SJCRH30 (cell line): ENCODE measurements at regions not wholly inside any gene's neighbourhood (a gene's known extent, or its start where the extent isn't known, plus 50 kb on each side); places are given as distances from the start of the nearest gene placed in this dataset.
"Not testable (repeated sequence)": the region's sequence is repeated elsewhere in the genome, so short reads cannot be mapped to it uniquely, and the experiment has no call there.

ENCODE experiments used
- DNase-seq, 2 experiments: peaks; one replicate each; pipeline ENCODE4 v3.0.0-alpha.2; 2015 to 2020
- H3K27ac ChIP-seq: fragments of 250-450 bp; sonication (Bioruptor Pico); 2 replicates; pipeline ENCODE4 v1.5.1; 2020; ENCODE audit warnings: mild to moderate bottlenecking, moderate library complexity
- H3K27me3 ChIP-seq: fragments of 250-450 bp; sonication (Bioruptor Pico); 2 replicates; pipeline ENCODE4 v1.5.1; 2020; ENCODE audit warnings: mild to moderate bottlenecking, moderate library complexity
- H3K36me3 ChIP-seq: fragments of 250-450 bp; sonication (Bioruptor Pico); 2 replicates; pipeline ENCODE4 v1.5.1; 2020; ENCODE audit warnings: mild to moderate bottlenecking, moderate library complexity
- H3K4me1 ChIP-seq: fragments of 250-450 bp; sonication (Bioruptor Pico); 2 replicates; pipeline ENCODE4 v1.5.1; 2020; ENCODE audit warnings: mild to moderate bottlenecking, moderate library complexity
- H3K4me3 ChIP-seq: fragments of 250-450 bp; sonication (Bioruptor Pico); 2 replicates; pipeline ENCODE4 v1.5.1; 2020; ENCODE audit warnings: mild to moderate bottlenecking, moderate library complexity
- H3K9me3 ChIP-seq: fragments of 250-450 bp; sonication (Bioruptor Pico); replicated peaks from 2 replicates; pipeline ENCODE4 v1.5.1; 2020; ENCODE audit warnings: mild to moderate bottlenecking, moderate library complexity

- no peaks in the 10 kb centered on the region for H3K4me1 ChIP-seq
Measured at GRCh38 chr7:9071160-9071762, 637.9 kb downstream of the NXPH1 start.

GRCh38 chr7:9075774-9076173 lies 642.4 kb downstream of the NXPH1 start:
- H3K4me3 ChIP-seq, H3K36me3 ChIP-seq, H3K4me1 ChIP-seq, H3K27me3 ChIP-seq, H3K9me3 ChIP-seq, DNase-seq, H3K27ac ChIP-seq: not testable (repeated sequence)

More at GRCh38 chr7:9071160-9071762, 637.9 kb downstream of the NXPH1 start:
- no peak overlapping the region for H3K4me3 ChIP-seq
- no peaks in the 10 kb centered on the region for H3K36me3 ChIP-seq
- no peaks in the 10 kb centered on the region for H3K27me3 ChIP-seq
- no peak overlapping the region for H3K27ac ChIP-seq
- no peak for DNase-seq
- H3K9me3 ChIP-seq = no peaks in the 10 kb centered on the region; the same call in 1 of the 2 replicates

- Histone ChIP-seq H3K4me1 (no peaks in the 10 kb centered on the region), H3K4me3 (no peak overlapping the region), H3K36me3 (0 out of 2 replicates have a peak, but pooled peaks cover 2% of the 10 kb centered on the region), H3K9me3 (no peaks in the 10 kb centered on the region), H3K27me3 (no peaks in the 10 kb centered on the region), H3K27ac (no peak overlapping the region)
- no peak for DNase-seq
Measured at GRCh38 chr7:9082203-9082602, 648.8 kb downstream of the NXPH1 start.

DNA sequence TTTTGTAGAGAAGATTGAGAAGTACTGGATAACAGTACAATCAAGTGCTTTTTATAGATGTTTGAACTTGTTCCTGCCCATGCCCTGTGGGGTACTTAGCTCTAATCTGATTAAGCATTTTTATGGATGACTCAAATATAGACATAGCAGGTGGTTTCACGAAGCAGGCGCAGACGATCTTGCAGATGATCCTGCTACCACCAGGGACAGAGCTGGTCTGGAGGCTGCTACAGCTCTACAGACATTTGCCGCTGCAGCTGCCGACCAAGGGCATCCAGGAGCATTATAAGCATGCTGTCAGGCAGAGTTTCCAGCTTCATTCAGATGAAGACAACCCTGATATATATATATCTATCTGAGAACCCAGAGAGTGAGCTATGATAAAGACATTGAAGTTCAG lies 650.4 kb downstream of the NXPH1 start:
- no peaks in the 10 kb centered on the region for H3K4me1 ChIP-seq
- no peaks in the 10 kb centered on the region for H3K27me3 ChIP-seq
- H3K4me3 ChIP-seq = no peak overlapping the region
- H3K9me3 ChIP-seq = no peaks in the 10 kb centered on the region
- no peak overlapping the region for H3K27ac ChIP-seq
- DNase-seq = peak; percentile 17 to 40
- H3K36me3 ChIP-seq = 0 out of 2 replicates have a peak, but pooled peaks cover 2% of the 10 kb centered on the region

- H3K27ac ChIP-seq = no peak overlapping the region
- no peak overlapping the region for H3K4me3 ChIP-seq
- H3K9me3 ChIP-seq = 0 out of 2 replicates have a peak, but pooled peaks cover 2% of the 10 kb centered on the region
- no peaks in the 10 kb centered on the region for H3K27me3 ChIP-seq
- 0 out of 2 replicates have a peak, but pooled peaks cover 2% of the 10 kb centered on the region for H3K36me3 ChIP-seq
- H3K4me1 ChIP-seq = no peaks in the 10 kb centered on the region
- no peak for DNase-seq
Measured at GRCh38 chr7:9091282-9091681, 657.9 kb downstream of the NXPH1 start.

- no peaks in the 10 kb centered on the region for H3K4me1 ChIP-seq
- no peak overlapping the region for H3K27ac ChIP-seq
- H3K27me3 ChIP-seq = no peaks in the 10 kb centered on the region
- no peak for DNase-seq
- H3K36me3 ChIP-seq = peaks cover 8% of the 10 kb centered on the region; the same call in 1 of the 2 replicates
- peaks cover 8% of the 10 kb centered on the region; the same call in 1 of the 2 replicates for H3K9me3 ChIP-seq
- H3K4me3 ChIP-seq = no peak overlapping the region
Measured at GRCh38 chr7:9097565-9098060, 664.2 kb downstream of the NXPH1 start.

DNA sequence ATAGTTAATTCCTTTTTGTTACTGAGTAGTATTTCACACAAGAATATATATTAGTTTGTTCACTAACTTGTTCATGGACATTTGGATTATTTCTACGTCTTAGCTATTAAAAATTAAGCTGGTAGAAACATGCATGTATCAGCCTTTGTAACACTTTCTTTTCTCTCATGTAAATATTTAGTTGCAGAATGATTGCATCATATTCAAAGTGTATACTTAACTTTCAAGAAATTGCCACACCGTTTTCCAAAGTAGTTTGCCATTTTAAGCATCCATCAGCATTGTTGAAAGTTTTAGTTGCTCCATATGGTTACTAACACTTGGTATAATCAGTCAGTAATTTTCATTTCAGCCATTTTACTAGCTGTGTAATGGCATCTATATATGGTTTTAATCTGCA lies 666.9 kb downstream of the NXPH1 start:
- Histone ChIP-seq H3K27ac (no peak overlapping the region), H3K27me3 (no peaks in the 10 kb centered on the region), H3K36me3 (peaks cover 6% of the 10 kb centered on the region), H3K4me1 (no peaks in the 10 kb centered on the region), H3K4me3 (no peak overlapping the region), H3K9me3 (peaks cover 6% of the 10 kb centered on the region; the same call in 1 of the 2 replicates)
- DNase-seq = no peak

- peaks cover 6% of the 10 kb centered on the region; the same call in 1 of the 2 replicates for H3K9me3 ChIP-seq
- H3K27me3 ChIP-seq = no peaks in the 10 kb centered on the region
- no peak for DNase-seq
Measured at GRCh38 chr7:9102846-9103245, 669.4 kb downstream of the NXPH1 start.

GRCh38 chr7:9106747-9107146 lies 673.3 kb downstream of the NXPH1 start:
- Histone ChIP-seq H3K27ac (no peak overlapping the region), H3K27me3 (no peaks in the 10 kb centered on the region), H3K36me3 (peaks cover 2% of the 10 kb centered on the region), H3K4me1 (no peaks in the 10 kb centered on the region), H3K4me3 (no peak overlapping the region), H3K9me3 (peaks cover 6% of the 10 kb centered on the region; the same call in 1 of the 2 replicates)
- DNase-seq = no peak

More at GRCh38 chr7:9102846-9103245, 669.4 kb downstream of the NXPH1 start:
- Histone ChIP-seq H3K4me1 (no peaks in the 10 kb centered on the region), H3K27ac (no peak overlapping the region), H3K36me3 (peaks cover 4% of the 10 kb centered on the region), H3K4me3 (no peak overlapping the region)

DNA sequence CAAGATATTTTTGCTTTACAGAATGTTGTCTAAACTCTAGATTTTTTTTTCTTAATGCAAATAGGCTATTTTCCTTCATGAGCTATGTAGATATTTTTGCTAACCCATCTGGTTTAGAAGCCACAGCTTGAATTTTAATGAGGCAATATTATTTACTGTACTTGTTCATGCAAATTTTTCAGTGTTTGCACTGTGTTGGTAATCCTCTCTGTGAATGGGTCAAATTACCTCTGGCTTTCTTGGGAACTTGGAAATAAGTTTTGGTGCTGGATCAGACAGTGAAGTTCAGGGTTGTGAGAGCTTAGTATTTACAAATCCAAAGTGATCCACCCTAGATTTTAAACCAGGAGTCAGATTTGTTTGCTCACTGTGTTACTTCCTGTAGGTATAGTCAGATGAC lies 686.9 kb downstream of the NXPH1 start:
- Histone ChIP-seq H3K4me3 (no peak overlapping the region), H3K9me3 (no peaks in the 10 kb centered on the region), H3K36me3 (peaks cover 5% of the 10 kb centered on the region; the same call in 1 of the 2 replicates), H3K27me3 (no peaks in the 10 kb centered on the region), H3K27ac (no peak overlapping the region), H3K4me1 (no peaks in the 10 kb centered on the region)
- peak in 1 of 2 experiments; percentile 14 for DNase-seq

DNA sequence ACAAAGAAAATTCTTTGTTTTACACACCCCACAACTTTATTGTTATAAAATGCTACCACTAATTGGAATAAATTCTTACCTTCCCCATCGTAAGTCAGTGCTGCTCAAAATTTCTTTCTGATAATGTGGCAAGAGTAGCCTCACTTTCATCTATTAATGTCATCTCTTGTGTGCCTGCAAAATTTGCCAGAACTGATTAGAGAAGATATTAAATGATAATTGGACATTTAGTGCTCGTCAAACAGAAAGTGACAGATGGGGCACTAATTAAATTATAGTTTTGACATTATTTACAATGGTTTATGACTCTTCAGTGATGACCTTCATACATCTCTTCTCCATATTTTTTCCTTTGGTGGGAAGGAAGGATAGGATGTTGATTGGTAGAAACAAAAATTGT lies 690.9 kb downstream of the NXPH1 start:
- Histone ChIP-seq H3K27me3 (no peaks in the 10 kb centered on the region), H3K27ac (no peak overlapping the region), H3K4me3 (no peak overlapping the region), H3K9me3 (no peaks in the 10 kb centered on the region), H3K4me1 (peaks cover 15% of the 10 kb centered on the region), H3K36me3 (peaks cover 5% of the 10 kb centered on the region; the same call in 1 of the 2 replicates)
- DNase-seq = no peak

DNA sequence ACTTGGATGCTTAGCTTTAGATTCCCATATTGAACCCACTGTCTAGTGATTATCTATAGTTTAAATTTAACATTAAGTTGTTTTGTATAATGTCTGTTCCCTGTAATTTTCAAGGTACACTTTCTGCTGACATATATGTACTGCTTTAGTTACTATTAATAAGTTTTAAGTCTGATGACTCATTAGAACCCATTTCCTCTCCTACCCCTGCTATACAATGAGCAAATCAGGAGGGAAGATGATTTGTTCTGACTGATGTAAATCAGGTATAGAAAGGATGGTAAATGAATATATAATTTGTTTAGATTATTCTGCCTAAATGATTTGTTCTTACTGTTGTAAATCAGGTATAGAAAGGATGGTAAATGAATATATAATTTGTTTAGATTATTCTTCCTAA lies 691.8 kb downstream of the NXPH1 start:
- H3K9me3 ChIP-seq = no peaks in the 10 kb centered on the region
- no peak for DNase-seq

GRCh38 chr7:9127901-9128300 lies 694.5 kb downstream of the NXPH1 start:
- Histone ChIP-seq H3K4me3 (peak overlapping the region; percentile 32), H3K27ac (peak overlapping the region; percentile 73), H3K27me3 (no peaks in the 10 kb centered on the region), H3K36me3 (no peaks in the 10 kb centered on the region), H3K4me1 (peaks cover 15% of the 10 kb centered on the region), H3K9me3 (no peaks in the 10 kb centered on the region)
- peak; percentile 74 to 88 for DNase-seq

More for the DNA sequence above, 691.8 kb downstream of the NXPH1 start:
- Histone ChIP-seq H3K27ac (no peak overlapping the region), H3K4me3 (no peak overlapping the region), H3K36me3 (0 out of 2 replicates have a peak, but pooled peaks cover under 1% of the 10 kb centered on the region), H3K4me1 (peaks cover 15% of the 10 kb centered on the region), H3K27me3 (no peaks in the 10 kb centered on the region)

DNA sequence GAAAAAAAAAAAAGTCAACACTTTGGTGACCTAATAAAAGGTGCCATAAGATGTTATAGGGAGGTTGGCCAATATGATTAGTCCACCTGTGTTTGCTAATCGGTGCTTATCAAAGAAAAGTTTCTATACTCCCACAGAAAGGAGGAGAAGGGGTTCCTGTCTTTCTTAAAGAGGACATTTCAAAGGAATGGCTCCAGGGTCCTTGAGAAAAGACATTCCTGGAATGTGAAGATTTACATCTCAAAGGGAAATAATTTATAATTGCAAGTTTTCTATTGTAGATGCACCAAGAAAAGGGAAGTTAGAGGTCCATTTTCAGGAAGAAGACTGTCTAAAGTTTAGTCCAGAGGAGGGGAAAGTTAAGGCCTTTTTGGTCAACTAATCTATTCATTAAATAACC lies 715.3 kb downstream of the NXPH1 start:
- H3K27ac ChIP-seq = peak overlapping the region; percentile 34
- peaks cover 8% of the 10 kb centered on the region; the same call in 1 of the 2 replicates for H3K4me1 ChIP-seq
- no peak for DNase-seq
- H3K9me3 ChIP-seq = no peaks in the 10 kb centered on the region
- peaks cover 6% of the 10 kb centered on the region; the same call in 1 of the 2 replicates for H3K36me3 ChIP-seq
- no peaks in the 10 kb centered on the region for H3K27me3 ChIP-seq
- H3K4me3 ChIP-seq = no peak overlapping the region

GRCh38 chr7:9149499-9150082 lies 716.2 kb downstream of the NXPH1 start:
- Histone ChIP-seq H3K9me3 (no peaks in the 10 kb centered on the region), H3K4me1 (peaks cover 8% of the 10 kb centered on the region; the same call in 1 of the 2 replicates), H3K36me3 (peaks cover 9% of the 10 kb centered on the region; the same call in 1 of the 2 replicates), H3K4me3 (no peak overlapping the region), H3K27me3 (no peaks in the 10 kb centered on the region), H3K27ac (peak overlapping the region; percentile 34)
- peak; percentile 27 to 42 for DNase-seq
